OCI-LY1 (cell line): ENCODE measurements at regions not wholly inside any gene's neighbourhood (a gene's known extent, or its start where the extent isn't known, plus 50 kb on each side); places are given as distances from the start of the nearest gene placed in this dataset.

ENCODE experiments used
- H2AFZ ChIP-seq: fragments of 200-600 bp; sonication (generic), shearing (Covaris generic); 2 replicates; pipeline ENCODE4 v1.6.0; 2014; ENCODE audit warnings: antibody characterized with exemption, mild to moderate bottlenecking, low read length
- H3F3A ChIP-seq: fragments of 200-600 bp; sonication (generic), shearing (Covaris generic); 2 replicates; pipeline ENCODE4 v1.6.0; 2014; ENCODE audit warnings: mild to moderate bottlenecking, antibody characterized with exemption, low read length, moderate library complexity; ENCODE audit not compliant: insufficient read depth
- H3K27ac ChIP-seq: fragments of 200-600 bp; sonication (generic); 2 replicates; pipeline ENCODE4 v1.5.1; 2014; ENCODE audit warnings: low read length, mixed run types, mild to moderate bottlenecking, low read depth; ENCODE audit not compliant: poor library complexity, severe bottlenecking
- H3K27me3 ChIP-seq: fragments of 200-600 bp; sonication (generic); 2 replicates; pipeline ENCODE4 v1.6.0; 2014; ENCODE audit warnings: antibody characterized with exemption, mild to moderate bottlenecking, low read length, moderate library complexity; ENCODE audit not compliant: insufficient read depth
- H3K36me3 ChIP-seq: fragments of 200-600 bp; sonication (generic); 2 replicates; pipeline ENCODE4 v1.6.1; 2014; ENCODE audit warnings: mild to moderate bottlenecking, antibody characterized with exemption, low read length, moderate library complexity, mixed read lengths; ENCODE audit not compliant: insufficient read depth
- H3K4me1 ChIP-seq: fragments of 200-600 bp; sonication (generic); 2 replicates; pipeline ENCODE4 v1.5.1; 2014; ENCODE audit warnings: mild to moderate bottlenecking, low read length, moderate library complexity; ENCODE audit not compliant: insufficient read depth, severe bottlenecking
- H3K4me2 ChIP-seq: fragments of 200-600 bp; sonication (generic), shearing (Covaris generic); 2 replicates; pipeline ENCODE4 v1.6.1; 2014; ENCODE audit warnings: low read length
- H3K4me3 ChIP-seq: fragments of 200-600 bp; sonication (generic); 2 replicates; pipeline ENCODE4 v1.5.1; 2014; ENCODE audit warnings: low read length, low read depth, mild to moderate bottlenecking, mixed read lengths; ENCODE audit not compliant: poor library complexity, severe bottlenecking
- H3K79me2 ChIP-seq: fragments of 200-600 bp; shearing (Covaris generic); 2 replicates; pipeline ENCODE4 v1.6.1; 2016; ENCODE audit warnings: mixed run types, low read length, mixed read lengths; ENCODE audit not compliant: insufficient read depth
- H3K9ac ChIP-seq: fragments of 200-600 bp; sonication (generic), shearing (Covaris generic); 2 replicates; pipeline ENCODE4 v1.6.1; 2014; ENCODE audit warnings: mild to moderate bottlenecking, low read length, mixed read lengths
- H3K9me2 ChIP-seq: fragments of 200-600 bp; sonication (generic), shearing (Covaris generic); 2 replicates; pipeline ENCODE4 v1.6.1; 2014; ENCODE audit warnings: low read depth, mild to moderate bottlenecking, low read length, mixed read lengths
- H3K9me3 ChIP-seq: fragments of 200-600 bp; shearing (Covaris generic); 2 replicates; pipeline ENCODE4 v1.6.1; 2014; ENCODE audit warnings: low read length, mixed read lengths
- H4K20me1 ChIP-seq: fragments of 200-600 bp; sonication (generic), shearing (Covaris generic); 2 replicates; pipeline ENCODE4 v1.6.0; 2016; ENCODE audit warnings: mild to moderate bottlenecking, low read length; ENCODE audit not compliant: insufficient read depth
- CTCF ChIP-seq: fragments of 200-600 bp; sonication (generic), shearing (Covaris generic); IDR thresholded peaks from 2 replicates; pipeline ENCODE4 v1.5.1; 2017; ENCODE audit warnings: mild to moderate bottlenecking, antibody characterized with exemption, low read length, moderate library complexity, mixed read lengths
- EZH2 ChIP-seq: fragments of 200-600 bp; sonication (generic), shearing (Covaris generic); IDR thresholded peaks from 2 replicates; pipeline ENCODE4 v1.8.0; 2017; ENCODE audit warnings: borderline replicate concordance, mixed run types, mild to moderate bottlenecking, antibody characterized with exemption, low read length, moderate library complexity, mixed read lengths

- no peak overlapping the region for H3K4me3 ChIP-seq
- no peaks in the 10 kb centered on the region for H3F3A ChIP-seq
- no peak overlapping the region for H3K4me2 ChIP-seq
- no peaks in the 10 kb centered on the region for H3K9me3 ChIP-seq
- H3K27ac ChIP-seq = no peak overlapping the region
- H3K4me1 ChIP-seq = no peaks in the 10 kb centered on the region
- TF ChIP-seq EZH2 = no peak
- TF ChIP-seq CTCF = no peak
- H4K20me1 ChIP-seq = no peaks in the 10 kb centered on the region
- H3K27me3 ChIP-seq = no peaks in the 10 kb centered on the region
- no peak overlapping the region for H3K9ac ChIP-seq
- no peaks in the 10 kb centered on the region for H3K9me2 ChIP-seq
- no peaks in the 10 kb centered on the region for H3K79me2 ChIP-seq
- H3K36me3 ChIP-seq = no peaks in the 10 kb centered on the region
- H2AFZ ChIP-seq = no peak overlapping the region
Measured at GRCh38 chr13:34201050-34201913, 383.3 kb downstream of the RFC3 start.

GRCh38 chr13:34207334-34207733 is 389.4 kb downstream of the RFC3 start:
- Histone ChIP-seq H3K79me2 (no peaks in the 10 kb centered on the region), H2AFZ (no peak overlapping the region), H3K4me2 (no peak overlapping the region)

GRCh38 chr13:34207872-34208271 is 389.9 kb downstream of the RFC3 start:
- Histone ChIP-seq H3F3A (no peaks in the 10 kb centered on the region), H4K20me1 (no peaks in the 10 kb centered on the region), H3K9ac (no peak overlapping the region), H3K9me2 (no peaks in the 10 kb centered on the region), H3K9me3 (no peaks in the 10 kb centered on the region), H3K27ac (no peak overlapping the region), H3K27me3 (no peaks in the 10 kb centered on the region), H3K36me3 (no peaks in the 10 kb centered on the region), H3K4me3 (no peak overlapping the region), H3K4me1 (no peaks in the 10 kb centered on the region), H3K4me2 (no peak overlapping the region), H2AFZ (no peak overlapping the region), H3K79me2 (no peaks in the 10 kb centered on the region)
- TF ChIP-seq CTCF = no peak
- TF ChIP-seq EZH2 = no peak

More at GRCh38 chr13:34207334-34207733, 389.4 kb downstream of the RFC3 start:
- no peaks in the 10 kb centered on the region for H3K9me2 ChIP-seq
- no peak overlapping the region for H3K9ac ChIP-seq
- TF ChIP-seq EZH2 = no peak
- no peak for TF ChIP-seq CTCF
- no peaks in the 10 kb centered on the region for H3K36me3 ChIP-seq
- no peaks in the 10 kb centered on the region for H4K20me1 ChIP-seq
- H3K27ac ChIP-seq = no peak overlapping the region
- no peaks in the 10 kb centered on the region for H3K9me3 ChIP-seq
- H3F3A ChIP-seq = no peaks in the 10 kb centered on the region
- H3K4me1 ChIP-seq = no peaks in the 10 kb centered on the region
- H3K4me3 ChIP-seq = no peak overlapping the region
- H3K27me3 ChIP-seq = no peaks in the 10 kb centered on the region
